C4-2B (cell line): ENCODE measurements at regions not wholly inside any gene's neighbourhood (a gene's known extent, or its start where the extent isn't known, plus 50 kb on each side); places are given as distances from the start of the nearest gene placed in this dataset.

Experiments
- H3K27ac ChIP-seq: fragments of 450-650 bp; 2 replicates; pipeline ENCODE4 v1.5.1; 2017
- CTCF ChIP-seq: fragments of 450-650 bp; conservative IDR thresholded peaks from 2 replicates; pipeline ENCODE4 v1.5.1; 2017; ENCODE audit warnings: mild to moderate bottlenecking
- ZFX ChIP-seq: fragments of 450-650 bp; IDR thresholded peaks from 2 replicates; pipeline ENCODE4 v1.6.1; 2017

- TF ChIP-seq ZFX (no peak), CTCF (no peak)
- H3K27ac ChIP-seq = no peak overlapping the region
Observed at GRCh38 chr1:80966266-80966665, 834.5 kb upstream of the ADGRL2 start.

- TF ChIP-seq CTCF = no peak
- no peak for TF ChIP-seq ZFX
- no peak overlapping the region for H3K27ac ChIP-seq
Observed at GRCh38 chr1:80962564-80962963, 838.2 kb upstream of the ADGRL2 start.

- TF ChIP-seq ZFX (no peak), CTCF (no peak)
- no peak overlapping the region for H3K27ac ChIP-seq
Observed at GRCh38 chr1:80961464-80962190, 839.1 kb upstream of the ADGRL2 start.

- TF ChIP-seq CTCF (no peak), ZFX (no peak)
- no peak overlapping the region for H3K27ac ChIP-seq
Observed at GRCh38 chr1:80933346-80933745, 867.4 kb upstream of the ADGRL2 start.

- no peak for TF ChIP-seq ZFX
- TF ChIP-seq CTCF = no peak
- H3K27ac ChIP-seq = no peak overlapping the region
Observed at GRCh38 chr1:80931178-80931577, 869.6 kb upstream of the ADGRL2 start.

- TF ChIP-seq CTCF (0 out of 2 replicates have a peak, but pooled peaks have one; percentile 7), ZFX (no peak)
- H3K27ac ChIP-seq = no peak overlapping the region
Observed at GRCh38 chr1:80929868-80930508, 870.7 kb upstream of the ADGRL2 start.

- TF ChIP-seq CTCF (no peak), ZFX (no peak)
- no peak overlapping the region for H3K27ac ChIP-seq
Observed at GRCh38 chr1:80926531-80926930, 874.2 kb upstream of the ADGRL2 start.
